ENCODE measurements at regions not wholly inside any gene's neighbourhood (a gene's known extent, or its start where the extent isn't known, plus 50 kb on each side); places are given as distances from the start of the nearest gene placed in this dataset.

- DNase-seq (ENCODE audit: low read depth) = no peak
Measured at GRCh38 chr1:38101037-38101785, 54.6 kb upstream of the POU3F1 start.

- DNase-seq (ENCODE audit: low read depth) = no peak
Measured at GRCh38 chr1:38098101-38098847, 51.7 kb upstream of the POU3F1 start.

- no peak for DNase-seq (ENCODE audit: low read depth)
Measured at GRCh38 chr1:38097284-38097898, 50.8 kb upstream of the POU3F1 start.
